PFSK-1 (cell line): ENCODE measurements at regions not wholly inside any gene's neighbourhood (a gene's known extent, or its start where the extent isn't known, plus 50 kb on each side); places are given as distances from the start of the nearest gene placed in this dataset.

Experiments
- FOXP2 ChIP-seq: optimal IDR thresholded peaks from 2 replicates; pipeline ENCODE3; 2011; ENCODE audit warnings: borderline replicate concordance, control low read depth, inconsistent platforms; ENCODE audit not compliant: insufficient read depth; ENCODE audit errors: extremely low read length, extremely low read depth
- POLR2AphosphoS5 ChIP-seq: IDR thresholded peaks from 2 replicates; pipeline ENCODE4 v1.6.1; 2012; ENCODE audit warnings: low read depth, mild to moderate bottlenecking, control low read depth, low read length, moderate library complexity
- REST ChIP-seq, 2 experiments: IDR thresholded peaks; 2 replicates each; pipeline versions ENCODE4 v1.6.1 to v1.8.0; 2011 to 2012; ENCODE audit warnings: low read depth in 2 of 2, low read length in 2 of 2, control low read depth in 1 of 2, inconsistent platforms in 1 of 2, mild to moderate bottlenecking in 1 of 2, moderate library complexity in 1 of 2; ENCODE audit not compliant: insufficient read depth in 1 of 2
- SIN3A ChIP-seq: IDR thresholded peaks from 2 replicates; pipeline ENCODE4 v1.6.1; 2012; ENCODE audit warnings: mild to moderate bottlenecking, low read length, moderate library complexity, borderline replicate concordance; ENCODE audit not compliant: insufficient read depth
- TAF1 ChIP-seq: IDR thresholded peaks from 2 replicates; pipeline ENCODE4 v1.6.1; 2012; ENCODE audit warnings: low read length, control low read depth, borderline replicate concordance; ENCODE audit not compliant: insufficient read depth

DNA sequence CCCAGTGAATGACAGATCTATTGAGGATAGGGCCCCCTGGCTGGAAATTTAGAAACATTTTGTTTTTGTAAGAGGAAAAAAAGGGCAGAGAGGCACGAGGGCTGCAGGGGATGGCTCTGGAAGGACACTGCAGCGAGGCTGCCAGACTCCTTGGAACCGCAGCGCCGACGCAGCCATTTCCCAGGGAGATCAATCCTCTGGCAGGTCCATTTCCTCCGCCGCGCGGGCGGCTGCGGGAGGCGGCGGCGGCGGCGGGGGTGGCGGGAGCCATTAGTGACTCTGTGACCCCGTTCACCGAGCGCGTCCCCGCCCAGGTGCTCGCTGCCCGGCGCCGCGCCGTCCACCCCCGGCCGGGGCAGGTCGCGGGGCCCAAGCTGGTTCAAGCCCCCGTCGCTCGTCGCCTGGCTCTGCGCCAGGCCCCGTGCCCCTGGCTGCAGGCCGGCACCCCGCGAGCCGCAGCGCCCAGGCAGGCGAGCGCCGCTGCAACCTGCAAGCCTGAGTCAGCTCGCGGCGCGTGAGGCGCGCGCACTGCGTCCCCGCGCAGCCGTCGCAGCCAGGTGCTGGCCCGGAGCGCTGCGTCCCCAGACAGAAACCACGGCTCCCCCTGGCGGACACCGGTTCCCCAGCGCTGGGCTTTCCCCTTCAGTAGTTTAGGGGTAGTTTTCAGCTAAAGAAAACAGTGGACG lies 192.6 kb downstream of the KATNAL1 start:
- no peak for TF ChIP-seq SIN3A
- TF ChIP-seq POLR2AphosphoS5 = peak; percentile 44; the same call in 1 of the 2 replicates
- TF ChIP-seq FOXP2 = peak; percentile 89

GRCh38 chr13:30113983-30114570 lies 193.3 kb downstream of the KATNAL1 start:
- no peak for TF ChIP-seq REST (IDR thresholded peaks at IDR 0.05; ENCODE audit: insufficient read depth in 1 of 2, low read depth in 2 of 2, low read length in 2 of 2)
- no peak for TF ChIP-seq SIN3A
- TF ChIP-seq TAF1 = no peak
- TF ChIP-seq POLR2AphosphoS5 = no peak
- no peak for TF ChIP-seq FOXP2

DNA sequence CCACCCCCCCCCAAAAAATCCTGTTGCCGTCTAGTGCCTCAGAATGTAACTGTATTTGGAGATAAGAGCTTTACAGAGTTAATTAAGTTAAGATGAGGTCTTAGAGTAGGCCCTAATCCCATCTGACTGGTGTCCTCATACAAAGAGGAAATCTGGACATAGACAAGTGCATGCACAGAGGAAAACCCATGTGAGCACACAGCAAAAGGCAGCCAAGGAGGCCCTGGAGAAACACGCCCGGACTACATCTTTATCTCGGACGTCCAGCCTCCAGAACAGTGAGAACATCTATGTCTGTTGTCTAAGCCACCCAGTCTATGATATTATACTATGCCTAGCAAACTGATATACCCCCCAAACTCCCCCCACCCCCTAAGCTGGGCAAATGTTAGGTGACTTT lies 193.8 kb downstream of the KATNAL1 start:
- no peak for TF ChIP-seq POLR2AphosphoS5
- TF ChIP-seq SIN3A = no peak
- TF ChIP-seq TAF1 = no peak
- no peak for TF ChIP-seq FOXP2
- TF ChIP-seq REST (IDR thresholded peaks at IDR 0.05; ENCODE audit: insufficient read depth in 1 of 2, low read depth in 2 of 2, low read length in 2 of 2) = no peak

DNA sequence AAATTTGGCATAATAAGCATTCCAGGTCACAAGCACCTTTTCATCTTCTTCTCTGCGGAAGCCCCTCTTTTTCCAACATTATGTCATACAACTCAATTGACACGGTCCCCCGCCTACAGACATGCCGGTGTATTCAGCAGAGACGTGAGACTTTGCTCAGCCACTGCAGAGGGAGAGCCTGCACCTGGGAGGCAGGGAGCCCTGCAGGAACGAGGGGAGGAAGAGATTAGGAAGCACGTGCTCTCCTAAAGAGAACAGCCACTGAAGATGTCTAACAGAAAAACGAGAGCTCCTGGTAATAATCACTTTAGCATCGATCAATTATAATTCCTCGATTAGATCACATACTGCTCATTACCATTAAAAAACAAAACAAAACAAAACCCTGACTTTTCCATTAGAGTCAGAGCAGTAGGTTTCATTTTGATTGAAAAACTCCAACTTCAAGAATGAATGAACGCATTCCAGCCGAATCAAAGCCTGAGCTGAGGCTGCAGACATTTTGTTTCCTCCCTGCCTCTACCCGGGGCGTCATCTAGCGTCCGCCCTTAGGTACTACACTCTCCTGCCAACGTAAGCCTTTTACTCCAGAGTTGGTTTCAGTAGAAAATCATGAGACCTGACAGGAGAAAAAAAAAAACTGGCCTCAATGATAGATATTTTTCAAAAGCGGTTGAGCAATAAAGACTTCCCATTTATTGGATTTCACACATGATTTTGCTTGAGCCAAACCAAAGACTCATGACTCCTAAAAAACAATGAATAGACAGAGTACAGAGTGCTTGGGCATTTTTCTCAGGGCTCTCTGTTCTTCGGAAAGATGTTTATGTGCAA lies 194.5 kb downstream of the KATNAL1 start:
- no peak for TF ChIP-seq REST (IDR thresholded peaks at IDR 0.05; ENCODE audit: insufficient read depth in 1 of 2, low read depth in 2 of 2, low read length in 2 of 2)
- TF ChIP-seq TAF1 = no peak
- no peak for TF ChIP-seq FOXP2
- no peak for TF ChIP-seq SIN3A
- no peak for TF ChIP-seq POLR2AphosphoS5

- no peak for TF ChIP-seq SIN3A
- TF ChIP-seq TAF1 = no peak
- TF ChIP-seq FOXP2 = no peak
- no peak for TF ChIP-seq REST (IDR thresholded peaks at IDR 0.05; ENCODE audit: insufficient read depth in 1 of 2, low read depth in 2 of 2, low read length in 2 of 2)
- no peak for TF ChIP-seq POLR2AphosphoS5
Measured at GRCh38 chr13:30111810-30112209, 195.5 kb downstream of the KATNAL1 start.
